Smooth muscle cell (in vitro differentiated cells): ENCODE measurements at regions not wholly inside any gene's neighbourhood (a gene's known extent, or its start where the extent isn't known, plus 50 kb on each side); places are given as distances from the start of the nearest gene placed in this dataset.

Source experiments
- DNase-seq: peaks from one replicate; lab custom pipeline; 2025; ENCODE audit not compliant: unreplicated experiment; lab: John Stamatoyannopoulos, UW
- H2AFZ ChIP-seq: fragments of 200-600 bp; sonication (generic); 2 replicates; pipeline ENCODE4 v1.6.0; 2016; ENCODE audit warnings: antibody characterized with exemption, low read depth, mild to moderate bottlenecking
- H3F3A ChIP-seq: fragments of 200-600 bp; sonication (generic); 2 replicates; pipeline ENCODE4 v1.6.0; 2017; ENCODE audit warnings: antibody characterized with exemption, low read depth
- H3K27ac ChIP-seq: fragments of 200-600 bp; sonication (generic); 2 replicates; pipeline ENCODE4 v1.5.1; 2016; ENCODE audit warnings: low read depth, mild to moderate bottlenecking
- H3K27me3 ChIP-seq: fragments of 200-600 bp; sonication (generic); 2 replicates; pipeline ENCODE4 v1.6.1; 2016; ENCODE audit warnings: low read depth, mild to moderate bottlenecking
- H3K36me3 ChIP-seq: fragments of 200-600 bp; sonication (generic); 2 replicates; pipeline ENCODE4 v1.5.1; 2016; ENCODE audit warnings: low read depth
- H3K4me1 ChIP-seq: fragments of 200-600 bp; sonication (generic); 2 replicates; pipeline ENCODE4 v1.5.1; 2016; ENCODE audit warnings: low read depth
- H3K4me2 ChIP-seq: fragments of 200-600 bp; sonication (generic); 2 replicates; pipeline ENCODE4 v1.6.0; 2016; ENCODE audit warnings: mild to moderate bottlenecking
- H3K4me3 ChIP-seq: fragments of 200-600 bp; sonication (generic); 2 replicates; pipeline ENCODE4 v1.5.1; 2016; ENCODE audit warnings: mild to moderate bottlenecking
- H3K79me2 ChIP-seq: fragments of 200-600 bp; sonication (generic); 2 replicates; pipeline ENCODE4 v1.6.0; 2016; ENCODE audit warnings: low read depth, mild to moderate bottlenecking
- H3K9ac ChIP-seq: fragments of 200-600 bp; sonication (generic); 2 replicates; pipeline ENCODE4 v1.6.0; 2016; ENCODE audit warnings: low read depth
- H3K9me3 ChIP-seq: fragments of 200-600 bp; sonication (generic); replicated peaks from 2 replicates; pipeline ENCODE4 v1.5.1; 2016; ENCODE audit warnings: low read depth
- H4K20me1 ChIP-seq: fragments of 200-600 bp; sonication (generic); 2 replicates; pipeline ENCODE4 v1.6.0; 2016; ENCODE audit warnings: low read depth
- CTCF ChIP-seq: fragments of 200-600 bp; sonication (generic); IDR thresholded peaks from 2 replicates; pipeline ENCODE4 v1.5.1; 2017; ENCODE audit warnings: borderline replicate concordance, mild to moderate bottlenecking, antibody characterized with exemption; ENCODE audit not compliant: insufficient read depth, poor library complexity, severe bottlenecking
- WGBS: methylation state at CpG from one replicate; pipeline ENCODE4 v1.1.7; 2016; ENCODE audit warnings: low lambda C conversion rate; 5-methylcytosine and 5-hydroxymethylcytosine counted together

- Histone ChIP-seq H3K4me2 (no peak overlapping the region), H3K79me2 (no peaks in the 10 kb centered on the region), H3K4me1 (no peaks in the 10 kb centered on the region), H3K9me3 (no peaks in the 10 kb centered on the region), H4K20me1 (no peaks in the 10 kb centered on the region), H3K36me3 (no peaks in the 10 kb centered on the region), H2AFZ (no peak overlapping the region), H3K27ac (no peak overlapping the region), H3K9ac (no peak overlapping the region), H3K4me3 (no peak overlapping the region), H3F3A (no peaks in the 10 kb centered on the region), H3K27me3 (peaks cover 10% of the 10 kb centered on the region)
- TF ChIP-seq CTCF, result no peak
- WGBS, result 90% methylated on average over 5 of the region's 5 CpGs
- no peak for DNase-seq
These were observed 116.4 kb downstream of the NPIPB5 start for GRCh38 chr16:22627043-22627442.

- Histone ChIP-seq H3K79me2 (no peaks in the 10 kb centered on the region), H3K9me3 (no peaks in the 10 kb centered on the region), H3K4me1 (no peaks in the 10 kb centered on the region), H3K27ac (no peak overlapping the region), H3K9ac (no peak overlapping the region), H3K4me2 (no peak overlapping the region), H3K4me3 (no peak overlapping the region), H3K36me3 (no peaks in the 10 kb centered on the region), H2AFZ (no peak overlapping the region), H3F3A (no peaks in the 10 kb centered on the region), H4K20me1 (no peaks in the 10 kb centered on the region), H3K27me3 (peaks cover 14% of the 10 kb centered on the region)
- WGBS, result 98% methylated on average over 2 of the region's 2 CpGs
- TF ChIP-seq CTCF, result no peak
- no peak for DNase-seq
These were observed 118.3 kb downstream of the NPIPB5 start for GRCh38 chr16:22628994-22629393.

GRCh38 chr16:22630242-22630641, 119.6 kb downstream of the NPIPB5 start:
- Histone ChIP-seq H3K4me2 (no peak overlapping the region), H3K27ac (no peak overlapping the region), H3K9me3 (no peaks in the 10 kb centered on the region), H3K79me2 (no peaks in the 10 kb centered on the region), H2AFZ (no peak overlapping the region), H3K4me1 (no peaks in the 10 kb centered on the region), H3K9ac (no peak overlapping the region), H3K27me3 (peaks cover 11% of the 10 kb centered on the region), H3K36me3 (no peaks in the 10 kb centered on the region), H3K4me3 (no peak overlapping the region), H4K20me1 (no peaks in the 10 kb centered on the region), H3F3A (no peaks in the 10 kb centered on the region)
- TF ChIP-seq CTCF, result no peak
- 83% methylated on average over 4 of the region's 4 CpGs for WGBS
- DNase-seq, result no peak

- H3K27me3 ChIP-seq, result peaks cover 20% of the 10 kb centered on the region
- TF ChIP-seq CTCF, result no peak
- no peak for DNase-seq
- H3K4me3 ChIP-seq, result no peak overlapping the region
- no peaks in the 10 kb centered on the region for H3F3A ChIP-seq
- H3K9ac ChIP-seq, result no peak overlapping the region
- H3K27ac ChIP-seq, result no peak overlapping the region
- H3K36me3 ChIP-seq, result no peaks in the 10 kb centered on the region
- no peaks in the 10 kb centered on the region for H4K20me1 ChIP-seq
- H3K4me2 ChIP-seq, result no peak overlapping the region
- H3K4me1 ChIP-seq, result no peaks in the 10 kb centered on the region
- WGBS, result 87% methylated on average over 9 of the region's 9 CpGs
- H3K79me2 ChIP-seq, result no peaks in the 10 kb centered on the region
- no peak overlapping the region for H2AFZ ChIP-seq
- H3K9me3 ChIP-seq, result no peaks in the 10 kb centered on the region
These were observed 120.6 kb downstream of the NPIPB5 start for GRCh38 chr16:22631264-22631663.
